Mesenchymal stem cell (in vitro differentiated cells and primary cell): ENCODE measurements at regions not wholly inside any gene's neighbourhood (a gene's known extent, or its start where the extent isn't known, plus 50 kb on each side); places are given as distances from the start of the nearest gene placed in this dataset.

ENCODE experiments used
- DNase-seq: peaks from one replicate; pipeline ENCODE4 v3.0.0-alpha.2; 2013
- H2AFZ ChIP-seq: one replicate; pipeline ENCODE4 v1.6.1; 2013; ENCODE audit warnings: low read depth, mild to moderate bottlenecking, control low read depth, inconsistent platforms, low read length, moderate library complexity
- H2AK5ac ChIP-seq: 2 replicates; pipeline ENCODE4 v1.6.1; 2013; ENCODE audit warnings: low read length, moderate library complexity, mild to moderate bottlenecking, inconsistent platforms; ENCODE audit not compliant: severe bottlenecking
- H2BK120ac ChIP-seq: one replicate; pipeline ENCODE4 v1.6.1; 2013; ENCODE audit warnings: low read depth, mild to moderate bottlenecking, inconsistent platforms, low read length, moderate library complexity
- H2BK12ac ChIP-seq, 2 experiments: one replicate each; pipeline ENCODE4 v1.6.1; 2013; ENCODE audit warnings: inconsistent platforms in 2 of 2, low read length in 2 of 2, mild to moderate bottlenecking in 2 of 2, moderate library complexity in 2 of 2, control low read depth in 1 of 2
- H2BK15ac ChIP-seq: one replicate; pipeline ENCODE4 v1.6.1; 2013; ENCODE audit warnings: mild to moderate bottlenecking, low read depth, inconsistent platforms; ENCODE audit not compliant: poor library complexity, severe bottlenecking
- H2BK5ac ChIP-seq: 2 replicates; pipeline ENCODE4 v1.6.1; 2013; ENCODE audit warnings: low read depth, mild to moderate bottlenecking, low read length, control low read depth, inconsistent platforms; ENCODE audit not compliant: poor library complexity, severe bottlenecking
- H3K14ac ChIP-seq, 2 experiments: one replicate each; pipeline ENCODE4 v1.6.1; 2013; ENCODE audit warnings: inconsistent platforms in 2 of 2, low read length in 2 of 2, control low read depth in 1 of 2, mild to moderate bottlenecking in 1 of 2, moderate library complexity in 1 of 2
- H3K18ac ChIP-seq, 2 experiments: one replicate each; pipeline ENCODE4 v1.6.1; 2013; ENCODE audit warnings: inconsistent platforms in 2 of 2, low read length in 2 of 2, control low read depth in 1 of 2, low read depth in 1 of 2, mild to moderate bottlenecking in 1 of 2
- H3K23ac ChIP-seq, 2 experiments: one replicate each; pipeline ENCODE4 v1.6.1; 2013; ENCODE audit warnings: inconsistent platforms in 2 of 2, low read length in 2 of 2, mild to moderate bottlenecking in 2 of 2, moderate library complexity in 2 of 2, control low read depth in 1 of 2
- H3K27ac ChIP-seq: 2 replicates; pipeline ENCODE4 v1.5.1; 2013; ENCODE audit warnings: mild to moderate bottlenecking, moderate library complexity, low read length, control low read depth, inconsistent platforms; ENCODE audit not compliant: poor library complexity, severe bottlenecking
- H3K27me3 ChIP-seq, 2 experiments: 2 replicates each; pipeline versions ENCODE4 v1.6.1 to v1.7.0; 2013; ENCODE audit warnings: low read length in 2 of 2, mild to moderate bottlenecking in 2 of 2, moderate library complexity in 2 of 2, control low read depth in 1 of 2, inconsistent platforms in 1 of 2; ENCODE audit not compliant: control insufficient read depth in 1 of 2, insufficient read depth in 1 of 2
- H3K36me3 ChIP-seq, 2 experiments: 2 replicates each; pipeline versions ENCODE4 v1.6.1 to v1.7.0; 2013; ENCODE audit warnings: low read length in 2 of 2, control low read depth in 1 of 2, inconsistent platforms in 1 of 2, low read depth in 1 of 2, mild to moderate bottlenecking in 1 of 2; ENCODE audit not compliant: insufficient read depth in 2 of 2, control insufficient read depth in 1 of 2
- H3K4ac ChIP-seq, 2 experiments: one replicate each; pipeline ENCODE4 v1.6.1; 2013; ENCODE audit warnings: inconsistent platforms in 2 of 2, low read length in 2 of 2, mild to moderate bottlenecking in 2 of 2, moderate library complexity in 2 of 2, control low read depth in 1 of 2, low read depth in 1 of 2
- H3K4me1 ChIP-seq: 2 replicates; pipeline ENCODE4 v1.6.1; 2013; ENCODE audit warnings: low read depth, low read length, control low read depth; ENCODE audit not compliant: control insufficient read depth, insufficient read depth
- H3K4me2 ChIP-seq: 2 replicates; pipeline ENCODE4 v1.6.1; 2013; ENCODE audit warnings: low read length, mild to moderate bottlenecking, inconsistent platforms; ENCODE audit not compliant: poor library complexity, severe bottlenecking
- H3K4me3 ChIP-seq, 2 experiments: 2 replicates each; pipeline versions ENCODE4 v1.5.1 to v1.7.0; 2013; ENCODE audit warnings: low read length in 2 of 2, mild to moderate bottlenecking in 2 of 2, control low read depth in 1 of 2, low read depth in 1 of 2; ENCODE audit not compliant: insufficient read depth in 1 of 2
- H3K79me1 ChIP-seq: replicated peaks from 2 replicates; pipeline ENCODE4 v1.6.1; 2013; ENCODE audit warnings: mild to moderate bottlenecking, control low read depth, low read length, inconsistent platforms; ENCODE audit not compliant: poor library complexity, severe bottlenecking
- H3K9ac ChIP-seq: 2 replicates; pipeline ENCODE4 v1.7.0; 2013; ENCODE audit warnings: mild to moderate bottlenecking, low read length, moderate library complexity
- H3K9me3 ChIP-seq: 2 replicates; pipeline ENCODE4 v1.7.0; 2013; ENCODE audit warnings: mild to moderate bottlenecking, low read length; ENCODE audit not compliant: control insufficient read depth
- H4K8ac ChIP-seq: one replicate; pipeline ENCODE4 v1.6.1; 2013; ENCODE audit warnings: inconsistent platforms, mild to moderate bottlenecking, low read length, moderate library complexity
- H4K91ac ChIP-seq: one replicate; pipeline ENCODE4 v1.6.1; 2013; ENCODE audit warnings: mild to moderate bottlenecking, low read length, inconsistent platforms
- WGBS: methylation state at CpG from one replicate; pipeline ENCODE4 v1.1.7; 2013; ENCODE audit warnings: mixed read lengths; 5-methylcytosine and 5-hydroxymethylcytosine counted together

GRCh38 chr2:10237392-10238321, 65.0 kb upstream of the HPCAL1 start:
- H3K4me3 ChIP-seq, result no peak overlapping the region
- no peak overlapping the region for H2BK12ac ChIP-seq
- H4K91ac ChIP-seq, result no peak overlapping the region
- H3K18ac ChIP-seq, result no peak overlapping the region
- no peak overlapping the region for H2BK120ac ChIP-seq
- no peak overlapping the region for H2BK5ac ChIP-seq
- H3K4me2 ChIP-seq, result no peak overlapping the region
- H4K8ac ChIP-seq, result no peak overlapping the region
- no peak overlapping the region for H3K9ac ChIP-seq
- no peaks in the 10 kb centered on the region for H3K9me3 ChIP-seq
- H2AK5ac ChIP-seq, result no peak overlapping the region
- H2AFZ ChIP-seq, result no peak overlapping the region
- no peak overlapping the region for H3K14ac ChIP-seq
- H3K23ac ChIP-seq, result no peak overlapping the region
- peaks cover 4% of the 10 kb centered on the region for H3K4me1 ChIP-seq
- H3K4ac ChIP-seq, result no peak overlapping the region
- 89% methylated on average over 28 of the region's 28 CpGs for WGBS
- peaks cover 23 to 66% of the 10 kb centered on the region in 2 experiments for H3K27me3 ChIP-seq
- H2BK15ac ChIP-seq, result no peak overlapping the region
- no peak for DNase-seq
- no peak overlapping the region for H3K27ac ChIP-seq
- H3K36me3 ChIP-seq, result no peaks in the 10 kb centered on the region
- no peaks in the 10 kb centered on the region for H3K79me1 ChIP-seq

GRCh38 chr2:10238396-10238795, 64.3 kb upstream of the HPCAL1 start:
- DNase-seq, result no peak
- WGBS, result 93% methylated on average over 7 of the region's 7 CpGs
- H4K91ac ChIP-seq, result no peak overlapping the region

GRCh38 chr2:10238991-10239485, 63.7 kb upstream of the HPCAL1 start:
- no peak overlapping the region for H2BK12ac ChIP-seq
- H3K23ac ChIP-seq, result no peak overlapping the region
- H3K4me2 ChIP-seq, result no peak overlapping the region
- H3K36me3 ChIP-seq, result peaks cover 0 to 2% of the 10 kb centered on the region in 2 experiments
- no peak overlapping the region for H2AK5ac ChIP-seq
- H3K9me3 ChIP-seq, result no peaks in the 10 kb centered on the region
- H4K8ac ChIP-seq, result no peak overlapping the region
- no peak overlapping the region for H3K14ac ChIP-seq
- DNase-seq, result no peak
- H3K27me3 ChIP-seq, result peaks cover 23 to 74% of the 10 kb centered on the region in 2 experiments
- 85% methylated on average over 7 of the region's 13 CpGs for WGBS
- H3K4me1 ChIP-seq, result no peaks in the 10 kb centered on the region
- no peak overlapping the region for H4K91ac ChIP-seq
- H2BK15ac ChIP-seq, result no peak overlapping the region
- no peak overlapping the region for H3K18ac ChIP-seq
- no peaks in the 10 kb centered on the region for H3K79me1 ChIP-seq
- no peak overlapping the region for H3K4ac ChIP-seq
- H3K4me3 ChIP-seq, result no peak overlapping the region
- H3K9ac ChIP-seq, result no peak overlapping the region
- no peak overlapping the region for H2BK5ac ChIP-seq
- no peak overlapping the region for H2BK120ac ChIP-seq
- H2AFZ ChIP-seq, result no peak overlapping the region
- H3K27ac ChIP-seq, result no peak overlapping the region

More at GRCh38 chr2:10238396-10238795, 64.3 kb upstream of the HPCAL1 start:
- Histone ChIP-seq H2BK15ac (no peak overlapping the region), H4K8ac (no peak overlapping the region), H3K4ac (no peak overlapping the region), H3K9ac (no peak overlapping the region), H3K9me3 (no peaks in the 10 kb centered on the region), H2AK5ac (no peak overlapping the region), H3K27me3 (peaks cover 23 to 68% of the 10 kb centered on the region in 2 experiments), H2BK12ac (no peak overlapping the region), H3K4me3 (no peak overlapping the region), H2BK5ac (no peak overlapping the region), H3K14ac (no peak overlapping the region), H3K18ac (no peak overlapping the region), H3K27ac (no peak overlapping the region), H2BK120ac (no peak overlapping the region), H3K36me3 (peaks cover 0 to under 1% of the 10 kb centered on the region in 2 experiments), H2AFZ (no peak overlapping the region), H3K79me1 (no peaks in the 10 kb centered on the region), H3K23ac (no peak overlapping the region), H3K4me2 (no peak overlapping the region), H3K4me1 (peaks cover 3% of the 10 kb centered on the region)

- 58% methylated on average over 13 of the region's 14 CpGs for WGBS
- Histone ChIP-seq H3K79me1 (no peaks in the 10 kb centered on the region), H2AFZ (no peak overlapping the region)
Observed at GRCh38 chr2:10239561-10239967, 63.1 kb upstream of the HPCAL1 start.

More at GRCh38 chr2:10239561-10239967, 63.1 kb upstream of the HPCAL1 start:
- H2BK5ac ChIP-seq, result no peak overlapping the region
- H3K14ac ChIP-seq, result no peak overlapping the region
- no peak overlapping the region for H3K4me3 ChIP-seq
- peaks cover 23 to 78% of the 10 kb centered on the region in 2 experiments for H3K27me3 ChIP-seq
- peaks cover 0 to 2% of the 10 kb centered on the region in 2 experiments for H3K36me3 ChIP-seq
- H2BK120ac ChIP-seq, result no peak overlapping the region
- H3K9ac ChIP-seq, result no peak overlapping the region
- H4K8ac ChIP-seq, result no peak overlapping the region
- H3K9me3 ChIP-seq, result no peaks in the 10 kb centered on the region
- no peak overlapping the region for H3K23ac ChIP-seq
- no peak overlapping the region for H4K91ac ChIP-seq
- no peaks in the 10 kb centered on the region for H3K4me1 ChIP-seq
- no peak overlapping the region for H3K27ac ChIP-seq
- no peak overlapping the region for H2AK5ac ChIP-seq
- no peak overlapping the region for H2BK15ac ChIP-seq
- H3K18ac ChIP-seq, result no peak overlapping the region
- no peak overlapping the region for H3K4me2 ChIP-seq
- no peak overlapping the region for H2BK12ac ChIP-seq
- H3K4ac ChIP-seq, result no peak overlapping the region
- DNase-seq, result no peak
